Tibial nerve (tissue), 4 donors: ENCODE measurements at regions not wholly inside any gene's neighbourhood (a gene's known extent, or its start where the extent isn't known, plus 50 kb on each side); places are given as distances from the start of the nearest gene placed in this dataset.

ENCODE experiments used
- DNase-seq, 2 donors: peaks; one replicate each; pipeline ENCODE4 v3.0.0-alpha.2; 2019; ENCODE audit warnings: low spot score in 2 of 2
- H3K27ac ChIP-seq, 4 donors: fragments of 200-600 bp; sonication (generic) in 3 of 4; one replicate each; pipeline ENCODE4 v1.5.1; 2017 to 2019; ENCODE audit warnings: mild to moderate bottlenecking in 1 of 4
- H3K27me3 ChIP-seq, 2 donors: fragments of 200-600 bp; sonication (generic) in 1 of 2; one replicate each; pipeline versions ENCODE4 v1.5.1 to v1.6.0; 2017 to 2019
- H3K36me3 ChIP-seq, 3 donors: fragments of 200-600 bp; sonication (generic); one replicate each; pipeline ENCODE4 v1.5.1; 2018 to 2019
- H3K4me1 ChIP-seq, 4 donors: fragments of 200-600 bp; sonication (generic) in 3 of 4; one replicate each; pipeline ENCODE4 v1.5.1; 2017 to 2019
- H3K4me3 ChIP-seq, 4 donors: fragments of 200-600 bp; sonication (generic) in 3 of 4; one replicate each; pipeline ENCODE4 v1.5.1; 2017 to 2019; ENCODE audit warnings: mild to moderate bottlenecking in 1 of 4, moderate library complexity in 1 of 4
- H3K9me3 ChIP-seq, 4 donors: fragments of 200-600 bp; sonication (generic) in 3 of 4; one replicate each; pipeline ENCODE4 v1.5.1; 2017 to 2019
- CTCF ChIP-seq, 5 experiments: fragments of 200-600 bp in 3 of 5; fragments of 450-650 bp in 2 of 5; sonication (generic) in 3 of 5; IDR thresholded peaks; one replicate each; pipeline ENCODE4 v1.5.1; 2016 to 2019; ENCODE audit warnings: antibody characterized with exemption in 5 of 5, mild to moderate bottlenecking in 3 of 5, moderate library complexity in 2 of 5
- EP300 ChIP-seq, 2 donors: sonication (generic); formaldehyde crosslinking; IDR thresholded peaks; one replicate each; pipeline ENCODE4 v1.6.1; 2017; ENCODE audit warnings: antibody characterized with exemption in 2 of 2, mild to moderate bottlenecking in 1 of 2
- POLR2A ChIP-seq, 2 donors: fragments of 450-650 bp; IDR thresholded peaks; one replicate each; pipeline ENCODE4 v1.6.1; 2017; ENCODE audit warnings: antibody characterized with exemption in 2 of 2, mild to moderate bottlenecking in 2 of 2, moderate library complexity in 2 of 2
- WGBS, 2 donors: methylation state at CpG; one replicate each; pipeline ENCODE4 v1.1.5; 2018; 5-methylcytosine and 5-hydroxymethylcytosine counted together

- Histone ChIP-seq H3K4me3 (no peak overlapping the region), H3K4me1 (no peaks in the 10 kb centered on the region), H3K27ac (no peak overlapping the region), H3K27me3 (no peaks in the 10 kb centered on the region), H3K36me3 (no peaks in the 10 kb centered on the region), H3K9me3 (no peaks in the 10 kb centered on the region)
- DNase-seq: no peak
- no peak for TF ChIP-seq POLR2A (IDR thresholded peaks at IDR 0.05)
- 60 to 81% methylated on average over 4 of the region's 4 CpGs for WGBS, 2 donors
Observed at GRCh38 chr2:59191781-59192180, 950.7 kb upstream of the FANCL start.

GRCh38 chr2:59190518-59190917 is 949.4 kb upstream of the FANCL start:
- H3K27me3 ChIP-seq: no peaks in the 10 kb centered on the region
- TF ChIP-seq CTCF (IDR thresholded peaks at IDR 0.05) (no peak), POLR2A (IDR thresholded peaks at IDR 0.05) (no peak), EP300 (IDR thresholded peaks at IDR 0.05) (no peak)
- H3K4me3 ChIP-seq: no peak overlapping the region
- H3K9me3 ChIP-seq: no peaks in the 10 kb centered on the region
- no peak overlapping the region for H3K27ac ChIP-seq
- DNase-seq: no peak
- H3K4me1 ChIP-seq: no peaks in the 10 kb centered on the region
- no peaks in the 10 kb centered on the region for H3K36me3 ChIP-seq
- WGBS, 2 donors: 62 to 71% methylated on average over 1 of the region's 1 CpG

- Histone ChIP-seq H3K4me1 (peaks cover 0 to 7% (median 0%) of the 10 kb centered on the region in 4 donors), H3K27ac (no peak overlapping the region), H3K27me3 (no peaks in the 10 kb centered on the region), H3K9me3 (no peaks in the 10 kb centered on the region), H3K36me3 (no peaks in the 10 kb centered on the region), H3K4me3 (no peak overlapping the region)
- DNase-seq: no peak
- TF ChIP-seq EP300 (IDR thresholded peaks at IDR 0.05) (no peak), CTCF (IDR thresholded peaks at IDR 0.05) (no peak), POLR2A (IDR thresholded peaks at IDR 0.05) (no peak)
- WGBS, 2 donors: 30 to 38% methylated on average over 6 of the region's 6 CpGs
Observed at GRCh38 chr2:59184276-59185020, 943.3 kb upstream of the FANCL start.

- 93 to 100% methylated on average over 1 of the region's 1 CpG for WGBS, 2 donors
- Histone ChIP-seq H3K27ac (no peak overlapping the region), H3K36me3 (no peaks in the 10 kb centered on the region)
Observed at GRCh38 chr2:59183070-59183469, 941.9 kb upstream of the FANCL start.

GRCh38 chr2:59182249-59182648 is 941.1 kb upstream of the FANCL start:
- no peak overlapping the region for H3K4me3 ChIP-seq
- DNase-seq: no peak
- 5 to 12% methylated on average over 3 of the region's 3 CpGs for WGBS, 2 donors

More at GRCh38 chr2:59183070-59183469, 941.9 kb upstream of the FANCL start:
- Histone ChIP-seq H3K27me3 (no peaks in the 10 kb centered on the region), H3K4me1 (peaks cover 0 to 7% (median 0%) of the 10 kb centered on the region in 4 donors), H3K4me3 (no peak overlapping the region), H3K9me3 (no peaks in the 10 kb centered on the region)
- DNase-seq: no peak
- TF ChIP-seq POLR2A (IDR thresholded peaks at IDR 0.05) (no peak), EP300 (IDR thresholded peaks at IDR 0.05) (no peak), CTCF (IDR thresholded peaks at IDR 0.05) (no peak)

More at GRCh38 chr2:59182249-59182648, 941.1 kb upstream of the FANCL start:
- Histone ChIP-seq H3K27ac (no peak overlapping the region), H3K27me3 (no peaks in the 10 kb centered on the region), H3K4me1 (peaks cover 0 to 7% (median 0%) of the 10 kb centered on the region in 4 donors), H3K36me3 (no peaks in the 10 kb centered on the region), H3K9me3 (no peaks in the 10 kb centered on the region)
- peak in 1 of 5 experiments; percentile 24 for TF ChIP-seq CTCF (IDR thresholded peaks at IDR 0.05)
- no peak for TF ChIP-seq POLR2A (IDR thresholded peaks at IDR 0.05)
